ENCODE measurements at regions not wholly inside any gene's neighbourhood (a gene's known extent, or its start where the extent isn't known, plus 50 kb on each side); places are given as distances from the start of the nearest gene placed in this dataset.
"Not testable (repeated sequence)": the region's sequence is repeated elsewhere in the genome, so short reads cannot be mapped to it uniquely, and the experiment has no call there.

DNA sequence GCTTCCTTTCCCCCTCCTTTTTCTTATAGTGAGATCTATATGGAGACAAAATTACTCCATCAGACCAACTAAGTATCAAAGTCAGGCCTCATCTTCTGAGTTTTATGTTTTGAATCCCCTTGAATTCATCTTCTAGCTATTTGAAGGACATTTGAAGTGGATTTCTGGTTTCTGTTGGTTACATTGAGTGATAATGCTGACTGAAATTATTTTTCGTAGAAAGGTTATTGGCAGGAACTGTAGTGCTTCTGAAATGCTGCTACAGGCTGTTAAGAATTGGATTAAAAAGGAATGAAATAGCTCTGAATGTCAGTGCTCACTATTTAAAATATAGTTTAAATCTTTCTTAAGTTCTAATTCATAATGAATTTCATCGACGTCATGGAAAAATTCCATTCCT, 361.0 kb upstream of the TMEFF2 start:
- DNase-seq (ENCODE audit: low read depth): no peak
- H3K4me3 ChIP-seq (ENCODE audit: low read depth, low read length): no peak overlapping the region

DNA sequence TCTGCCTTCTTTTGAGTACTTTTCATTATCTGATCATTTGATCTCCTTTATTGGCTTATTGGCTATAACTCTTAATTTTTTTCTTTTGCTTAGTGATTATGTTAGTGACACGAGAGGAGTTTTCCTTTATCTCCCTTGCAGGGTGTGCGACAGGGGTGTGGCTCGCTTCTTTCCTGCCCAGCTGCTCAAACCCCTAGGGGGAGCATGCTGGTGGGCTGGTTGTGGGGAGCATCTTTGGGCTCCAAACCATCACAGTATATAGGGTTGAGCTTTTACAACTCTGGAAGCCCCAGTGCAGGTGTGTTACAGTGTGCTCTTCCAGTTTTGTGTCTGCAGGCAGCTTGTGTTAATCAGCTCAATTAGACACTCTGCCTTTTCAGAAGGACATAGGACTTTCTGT, 357.0 kb upstream of the TMEFF2 start:
- DNase-seq (ENCODE audit: low read depth): no peak
- H3K4me3 ChIP-seq (ENCODE audit: low read depth, low read length): no peak overlapping the region

DNA sequence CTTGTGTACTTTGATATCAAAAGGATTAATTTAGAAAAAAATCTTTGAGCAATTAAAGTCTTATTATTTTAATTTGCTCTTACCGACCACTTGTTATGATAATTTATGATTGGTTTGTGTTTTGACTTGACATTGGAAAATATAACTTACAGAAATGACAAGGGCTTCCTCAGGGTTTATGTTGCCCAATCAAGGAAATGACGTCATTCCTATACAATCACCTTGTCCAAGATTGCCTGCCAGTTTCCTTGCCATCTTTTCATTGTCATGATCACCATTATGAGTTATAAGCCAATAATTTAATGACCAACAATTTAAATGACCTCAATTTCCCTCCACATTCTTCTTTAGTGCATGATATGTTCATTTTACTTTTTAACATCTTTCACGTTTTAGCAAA, 351.8 kb upstream of the TMEFF2 start:
- H3K4me3 ChIP-seq (ENCODE audit: low read depth, low read length): no peak overlapping the region
- no peak for DNase-seq (ENCODE audit: low read depth)

DNA sequence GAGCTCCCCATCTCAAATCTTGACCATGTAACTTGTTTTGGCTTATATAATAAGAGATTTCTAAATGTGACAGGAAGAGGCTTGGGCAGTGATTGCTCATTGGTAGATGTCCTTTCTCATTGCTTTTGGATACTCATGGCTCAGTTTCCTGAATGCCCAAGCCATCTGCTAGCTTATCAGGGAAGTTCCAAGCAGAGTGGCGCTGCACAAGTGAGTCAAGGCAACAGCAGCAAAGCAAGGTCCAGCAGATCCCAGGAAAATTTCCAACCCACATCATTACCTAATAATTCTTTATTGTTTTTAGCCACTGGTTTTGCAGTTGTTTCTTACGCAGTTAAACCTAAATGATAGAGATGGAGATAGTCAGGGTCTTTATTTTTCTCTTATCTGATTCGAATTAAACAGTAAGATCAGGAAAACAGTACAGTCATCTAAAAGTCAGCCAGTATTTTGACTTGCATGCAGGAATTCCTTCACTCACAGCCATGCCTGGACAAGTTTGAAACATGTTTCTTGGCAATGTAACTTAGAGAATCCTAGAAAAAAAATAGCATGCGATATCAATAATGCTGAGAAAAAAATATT, 349.7 kb upstream of the TMEFF2 start:
- H3K4me3 ChIP-seq (ENCODE audit: low read depth, low read length): no peak overlapping the region

DNA sequence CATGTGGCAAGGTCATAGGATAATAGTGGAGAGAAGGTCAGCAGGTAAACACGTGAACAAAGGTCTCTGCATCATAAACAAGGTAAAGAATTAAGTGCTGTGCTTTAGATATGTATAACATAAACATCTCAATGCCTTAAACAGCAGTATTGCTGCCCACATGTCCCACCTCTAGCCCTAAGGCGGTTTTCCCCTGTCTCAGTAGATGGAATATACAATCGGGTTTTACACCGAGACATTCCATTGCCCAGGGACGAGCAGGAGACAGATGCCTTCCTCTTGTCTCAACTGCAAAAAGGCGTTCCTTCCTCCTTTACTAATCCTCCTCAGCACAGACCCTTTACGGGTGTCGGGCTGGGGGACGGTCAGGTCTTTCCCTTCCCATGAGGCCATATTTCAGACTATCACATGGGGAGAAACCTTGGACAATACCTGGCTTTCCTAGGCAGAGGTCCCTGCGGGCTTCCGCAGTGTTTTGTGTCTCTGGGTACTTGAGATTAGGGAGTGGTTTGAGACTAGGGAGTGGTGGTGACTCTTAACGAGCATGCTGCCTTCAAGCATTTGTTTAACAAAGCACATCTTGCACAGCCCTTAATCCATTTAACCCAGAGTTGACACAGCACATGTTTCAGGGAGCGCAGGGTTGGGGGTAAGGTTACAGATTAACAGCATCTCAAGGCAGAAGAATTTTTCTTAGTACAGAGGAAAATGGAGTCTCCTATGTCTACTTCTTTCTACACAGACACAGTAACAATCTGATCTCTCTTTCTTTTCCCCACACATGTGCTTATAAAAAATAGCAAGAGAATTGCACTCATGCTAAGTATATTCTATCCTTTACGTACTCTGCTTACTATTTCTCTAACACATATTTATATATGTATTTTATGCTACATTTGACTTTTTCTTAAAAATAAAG, 347.7 kb upstream of the TMEFF2 start:
- DNase-seq (ENCODE audit: low read depth): not testable (repeated sequence)

More for the DNA sequence above, 349.7 kb upstream of the TMEFF2 start:
- no peak for DNase-seq (ENCODE audit: low read depth)

DNA sequence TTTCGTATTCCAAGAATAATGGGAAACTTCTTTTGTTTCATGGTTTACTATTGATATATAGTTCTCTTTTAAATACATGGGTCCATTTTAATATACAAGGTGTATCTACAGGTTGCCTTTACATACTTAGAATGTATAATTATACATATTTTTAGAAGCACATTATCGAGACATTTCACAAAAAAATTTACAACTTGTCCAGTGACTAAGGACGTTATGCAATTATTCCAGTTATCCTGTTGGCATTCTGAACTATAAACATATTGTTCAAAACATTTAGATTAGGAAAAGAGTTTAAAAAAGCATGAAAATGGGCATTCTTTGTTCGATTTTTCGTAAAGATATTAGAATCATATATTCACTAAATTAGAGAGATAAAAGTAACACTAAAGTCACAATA, 344.6 kb upstream of the TMEFF2 start:
- DNase-seq (ENCODE audit: low read depth): no peak
- no peak overlapping the region for H3K4me3 ChIP-seq (ENCODE audit: low read depth, low read length)

More for the DNA sequence above, 347.7 kb upstream of the TMEFF2 start:
- H3K4me3 ChIP-seq (ENCODE audit: low read depth, low read length): not testable (repeated sequence)

DNA sequence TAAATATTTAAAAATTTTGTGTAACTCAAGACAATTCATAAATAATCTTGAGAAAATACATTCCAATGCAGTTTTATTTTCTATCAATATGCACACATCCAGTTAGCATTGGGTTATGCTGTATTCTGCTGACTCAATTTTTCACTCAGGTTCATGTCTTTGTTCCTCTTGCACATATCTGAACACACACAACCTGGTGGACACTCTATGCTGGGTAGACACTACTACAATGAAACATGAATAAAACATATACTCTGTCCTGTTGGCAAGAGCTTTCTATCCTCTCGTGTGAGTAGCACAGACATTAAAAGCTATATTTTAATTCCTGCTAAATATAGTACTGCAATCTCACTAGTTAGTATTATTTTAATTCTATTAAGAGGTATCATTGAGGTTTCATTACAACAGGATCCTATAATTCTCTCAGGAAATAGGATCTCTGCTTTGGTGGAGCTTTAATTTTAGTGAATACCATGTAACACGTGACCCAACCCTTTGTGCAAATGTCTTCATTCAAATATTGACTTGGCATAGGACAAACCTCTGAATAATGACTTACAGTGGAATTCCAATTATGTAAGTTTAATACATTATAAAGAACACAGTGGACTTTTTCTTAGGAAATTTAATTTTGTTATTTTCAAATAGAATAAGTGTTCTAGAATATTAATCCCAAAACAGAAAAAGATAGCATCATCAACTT, 342.3 kb upstream of the TMEFF2 start:
- no peak overlapping the region for H3K4me3 ChIP-seq (ENCODE audit: low read depth, low read length)
- no peak for DNase-seq (ENCODE audit: low read depth)

DNA sequence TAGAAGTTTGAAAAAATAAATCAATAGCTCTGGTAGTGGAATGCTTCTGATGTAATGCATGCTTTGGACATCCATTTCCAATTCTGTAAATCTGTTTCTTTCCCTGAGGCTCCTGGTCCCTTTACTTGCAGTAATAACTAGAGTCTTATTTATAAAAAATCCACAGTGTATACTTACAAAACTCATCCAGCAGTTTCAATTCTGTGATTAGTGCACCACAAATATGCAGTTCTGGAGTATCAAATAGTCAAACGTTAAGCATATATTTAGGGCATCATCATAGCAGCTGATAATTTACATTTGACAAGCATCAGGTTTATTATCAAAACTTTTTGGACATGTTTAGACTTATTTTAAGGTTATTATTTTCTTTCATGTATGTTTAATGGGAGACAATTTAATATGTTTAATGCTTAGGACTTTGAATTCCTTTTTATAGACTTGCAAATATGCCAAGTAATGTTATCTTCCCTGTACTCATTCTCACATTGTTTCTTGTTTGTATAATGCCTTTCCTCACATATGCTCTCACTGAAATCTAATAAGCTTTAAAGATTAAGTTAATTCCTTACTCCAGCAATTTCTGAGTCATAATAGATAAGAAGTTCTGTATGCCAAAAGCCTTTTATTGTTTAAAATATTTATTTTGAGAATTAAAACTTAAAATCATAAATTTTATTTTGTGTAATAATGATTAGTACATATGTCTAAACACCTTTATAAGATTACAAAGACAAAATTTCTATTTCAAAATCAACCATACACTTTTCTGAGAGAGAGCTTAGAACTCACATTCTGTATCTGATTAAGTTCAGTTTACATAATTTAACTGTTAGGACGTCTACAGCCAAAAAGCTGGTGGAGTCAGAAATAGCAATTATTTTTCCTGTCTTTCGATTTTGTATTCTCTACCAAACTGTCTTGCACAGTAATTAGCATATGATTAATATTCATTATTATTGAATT, 341.5 kb upstream of the TMEFF2 start:
- H3K4me3 ChIP-seq (ENCODE audit: low read depth, low read length): no peak overlapping the region
- no peak for DNase-seq (ENCODE audit: low read depth)

DNA sequence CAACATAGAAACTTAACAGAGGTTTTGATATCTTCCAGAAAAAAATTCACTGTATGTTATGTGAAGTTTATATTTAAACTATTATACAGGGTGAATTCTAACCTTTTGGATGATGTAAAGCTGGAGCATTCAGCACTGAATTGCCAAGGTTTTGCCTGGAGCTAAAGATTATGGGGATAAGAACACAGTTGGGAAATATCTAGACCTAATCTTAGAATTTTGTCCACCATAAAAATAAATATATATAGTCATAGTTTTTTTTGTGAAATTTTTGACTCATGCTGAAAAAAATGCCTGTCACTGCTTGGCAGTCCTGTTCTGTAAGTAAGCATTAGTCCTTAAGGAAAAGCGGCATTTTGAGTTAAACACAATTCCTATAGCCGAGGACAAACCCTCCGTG, 339.3 kb upstream of the TMEFF2 start:
- no peak for DNase-seq (ENCODE audit: low read depth)
- no peak overlapping the region for H3K4me3 ChIP-seq (ENCODE audit: low read depth, low read length)

DNA sequence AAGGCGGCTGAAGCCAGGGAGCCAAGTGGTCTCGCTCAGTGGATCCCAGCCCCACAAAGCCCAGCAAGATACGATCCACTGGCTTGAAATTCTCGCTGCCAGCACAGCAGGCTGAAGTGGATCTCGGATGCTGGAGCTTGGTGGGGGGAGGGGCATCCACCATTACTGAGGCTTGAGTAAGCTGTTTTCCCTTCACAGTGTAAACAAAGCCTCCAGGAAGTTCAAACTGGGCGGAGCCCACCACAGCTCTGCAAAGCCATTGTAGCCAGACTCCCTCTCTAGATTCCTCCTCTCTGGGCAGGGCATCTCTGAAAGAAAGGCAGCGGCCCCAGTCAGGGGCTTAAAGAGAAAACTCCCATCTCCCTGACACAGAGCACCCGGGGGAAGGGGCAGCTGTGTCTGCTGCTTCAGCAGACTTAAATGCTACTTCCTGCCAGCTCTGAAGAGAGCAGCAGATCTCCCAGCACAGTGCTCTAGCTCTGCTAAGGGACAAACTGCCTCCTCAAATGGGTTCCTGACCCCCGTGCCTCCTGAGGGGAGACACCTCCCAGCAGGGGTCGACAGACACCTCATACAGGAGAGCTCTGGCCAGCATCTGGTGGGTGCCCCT, 330.0 kb upstream of the TMEFF2 start:
- H3K4me3 ChIP-seq (ENCODE audit: low read depth, low read length); DNase-seq (ENCODE audit: low read depth): not testable (repeated sequence)

DNA sequence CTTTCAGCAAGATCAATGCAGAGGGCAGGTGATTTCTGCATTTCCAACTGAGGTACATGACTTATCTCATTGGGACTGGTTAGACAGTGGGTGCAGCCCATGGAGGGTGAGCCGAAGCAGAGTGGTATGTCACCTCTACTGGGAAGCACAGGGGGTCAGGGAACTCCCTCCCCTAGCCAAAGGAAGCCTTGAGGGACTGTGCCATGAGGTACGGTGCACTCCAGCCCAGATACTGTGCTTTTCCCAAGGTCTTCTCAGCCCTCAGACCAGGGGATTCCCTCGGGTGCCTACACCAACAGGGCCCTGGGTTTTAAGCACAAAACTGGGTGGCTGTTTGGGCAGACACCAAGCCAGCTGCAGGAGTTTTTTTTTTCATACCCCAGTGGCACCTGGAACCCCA, 329.5 kb upstream of the TMEFF2 start:
- not testable (repeated sequence) for H3K4me3 ChIP-seq (ENCODE audit: low read depth, low read length); DNase-seq (ENCODE audit: low read depth)

DNA sequence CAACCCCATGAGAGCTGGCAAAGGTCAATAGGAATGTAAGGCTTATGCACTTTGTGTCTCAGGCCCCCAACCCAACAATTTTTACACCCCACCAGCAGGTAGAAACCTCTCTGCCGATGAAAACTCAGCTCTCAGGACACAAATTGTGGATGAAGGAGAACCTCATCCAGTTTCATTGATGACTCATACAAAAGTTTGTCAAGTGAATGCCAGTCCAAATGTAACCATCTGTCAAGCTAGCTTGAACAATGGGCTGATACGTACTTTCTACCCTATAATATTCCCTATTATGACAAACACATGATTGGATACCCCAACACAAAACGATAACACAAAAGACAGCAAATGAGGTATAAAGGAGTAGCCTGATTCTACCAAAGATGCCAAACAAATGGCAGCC, 321.2 kb upstream of the TMEFF2 start:
- H3K4me3 ChIP-seq (ENCODE audit: low read depth, low read length): no peak overlapping the region
- DNase-seq (ENCODE audit: low read depth): no peak

DNA sequence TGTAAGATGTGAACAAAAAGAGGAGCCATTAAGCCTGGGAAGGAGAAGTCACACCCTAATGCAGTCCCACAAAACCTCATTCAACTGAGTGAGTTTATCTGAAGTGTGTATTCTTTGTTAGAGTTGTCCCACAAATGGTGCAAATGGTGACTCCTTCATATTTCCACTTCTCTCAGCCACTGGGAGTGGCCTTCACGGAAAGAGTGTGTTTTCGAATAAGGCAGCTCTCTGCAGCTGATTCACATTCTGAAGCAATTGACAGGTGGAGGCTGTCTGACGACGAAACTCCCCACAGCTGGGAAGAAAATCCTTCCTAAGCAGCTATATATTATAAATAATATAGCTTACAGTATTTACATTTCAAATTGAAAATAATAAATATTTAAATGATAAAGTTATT, 318.8 kb upstream of the TMEFF2 start:
- H3K4me3 ChIP-seq (ENCODE audit: low read depth, low read length): no peak overlapping the region
- DNase-seq (ENCODE audit: low read depth): no peak

DNA sequence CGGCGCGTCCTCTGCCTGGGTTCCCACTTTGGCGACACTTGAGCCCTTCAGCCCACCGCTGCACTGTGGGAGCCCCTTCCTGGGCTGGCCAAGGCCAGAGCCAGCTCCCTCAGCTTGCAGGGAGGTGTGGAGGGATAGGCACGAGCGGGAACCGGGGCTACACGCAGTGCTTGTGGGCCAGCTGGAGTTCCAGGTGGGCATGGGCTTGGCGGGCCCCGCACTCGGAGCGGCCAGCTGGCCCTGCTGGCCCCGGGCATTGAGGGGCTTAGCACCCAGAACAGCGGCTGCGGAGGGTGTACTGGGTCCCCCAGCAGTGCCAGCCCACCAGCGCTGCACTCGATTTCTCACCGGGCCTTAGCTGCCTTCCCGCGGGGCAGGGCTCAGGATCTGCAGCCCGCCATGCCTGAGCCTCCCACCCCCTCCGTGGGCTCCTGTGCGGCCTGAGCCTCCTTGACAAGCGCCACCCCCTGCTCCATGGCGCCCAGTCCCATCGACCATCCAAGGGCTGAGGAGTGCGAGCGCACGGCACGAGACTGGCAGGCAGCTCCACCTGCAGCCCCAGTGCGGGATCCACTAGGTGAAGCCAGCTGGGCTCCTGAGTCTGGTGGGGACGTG, 313.2 kb upstream of the TMEFF2 start:
- H3K4me3 ChIP-seq (ENCODE audit: low read depth, low read length); DNase-seq (ENCODE audit: low read depth): not testable (repeated sequence)

DNA sequence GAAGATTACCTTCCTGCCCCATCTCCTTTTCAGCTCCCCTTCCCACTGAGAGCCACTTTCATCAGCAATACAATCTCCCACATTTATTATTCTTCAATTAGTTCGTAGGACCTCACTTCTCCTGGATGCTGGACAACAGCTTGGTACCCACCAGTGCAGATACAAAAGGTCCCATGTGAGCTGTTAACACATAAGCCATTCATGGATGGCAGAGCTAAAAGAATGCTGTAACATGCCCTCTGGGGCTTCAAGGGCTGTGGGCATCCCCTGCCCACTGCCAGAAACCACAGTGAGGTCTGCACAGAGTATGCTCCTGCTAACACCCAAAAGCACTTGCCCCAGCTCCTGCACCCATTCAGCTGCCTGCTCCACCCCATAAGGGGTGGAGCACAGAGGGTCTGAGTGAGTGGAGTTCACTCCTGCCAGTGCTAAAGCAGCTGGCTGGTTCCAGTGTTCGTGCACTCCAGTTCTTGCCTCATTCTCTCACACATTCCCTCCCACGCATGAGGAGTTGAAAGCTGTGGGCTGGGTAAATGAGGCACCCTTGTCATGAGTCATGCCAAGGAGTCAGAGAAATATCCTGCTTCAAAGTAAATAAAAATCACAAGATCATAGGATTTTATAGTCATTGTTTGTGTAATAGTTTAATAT, 305.9 kb upstream of the TMEFF2 start:
- peak; percentile 90 for DNase-seq (ENCODE audit: low read depth)
- no peak overlapping the region for H3K4me3 ChIP-seq (ENCODE audit: low read depth, low read length)

DNA sequence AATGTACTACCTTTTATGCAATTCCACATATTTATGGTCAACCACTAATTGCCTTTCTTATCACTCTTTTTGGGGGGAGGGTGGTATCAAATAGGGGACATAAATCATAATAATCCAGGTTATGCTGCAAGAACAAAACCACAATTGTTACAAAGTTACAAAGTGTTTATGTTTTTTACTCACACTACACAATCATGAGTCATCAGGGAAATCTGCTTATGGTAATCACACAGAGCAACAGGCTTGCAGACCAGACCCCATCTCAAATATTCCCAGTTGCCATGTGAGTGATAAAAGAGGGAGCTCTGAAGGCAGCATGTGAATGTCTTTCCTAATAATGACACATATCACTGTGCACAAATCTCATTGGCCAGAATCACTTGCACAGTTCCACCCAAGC, 304.7 kb upstream of the TMEFF2 start:
- H3K4me3 ChIP-seq (ENCODE audit: low read depth, low read length): no peak overlapping the region
- DNase-seq (ENCODE audit: low read depth): peak; percentile 40

DNA sequence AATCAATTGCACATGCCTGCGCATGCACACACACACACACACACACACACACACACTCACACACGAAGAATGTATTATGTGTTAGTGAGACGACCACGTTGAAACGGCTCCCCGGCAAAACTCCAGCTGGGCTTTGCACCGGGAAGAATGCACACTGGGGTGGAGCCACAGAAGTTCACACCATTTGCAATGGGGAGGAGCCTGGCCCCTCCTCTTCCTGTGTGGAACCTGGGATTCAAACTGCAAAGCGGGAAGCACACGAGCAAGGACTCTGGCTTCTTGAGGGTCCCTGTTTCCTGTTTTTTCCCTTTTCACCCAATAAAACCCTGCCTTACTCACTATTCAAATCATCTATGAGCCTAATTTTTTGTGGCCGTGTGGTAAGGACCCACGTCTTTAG, 304.0 kb upstream of the TMEFF2 start:
- no peak for DNase-seq (ENCODE audit: low read depth)
- H3K4me3 ChIP-seq (ENCODE audit: low read depth, low read length): no peak overlapping the region

DNA sequence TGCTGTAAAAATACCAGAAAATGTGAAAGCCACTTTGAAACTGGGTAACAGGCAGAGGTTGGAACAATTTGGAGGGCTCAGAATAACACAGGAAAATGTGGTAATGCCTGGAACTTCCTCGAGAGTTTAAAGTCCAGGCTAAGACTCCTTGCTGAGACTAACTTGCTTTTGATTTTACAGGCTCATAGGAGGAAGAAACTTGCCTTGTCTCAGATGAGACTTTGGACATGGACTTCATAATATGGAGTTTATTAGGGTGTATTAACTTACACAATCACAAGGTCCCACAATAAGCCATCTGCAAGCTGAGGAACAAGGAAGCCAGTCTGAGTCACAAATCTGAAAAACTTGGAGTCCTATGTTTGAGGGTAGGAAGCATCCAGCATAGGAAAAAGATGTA, 293.4 kb upstream of the TMEFF2 start:
- not testable (repeated sequence) for H3K4me3 ChIP-seq (ENCODE audit: low read depth, low read length); DNase-seq (ENCODE audit: low read depth)

All from skeletal muscle cell (primary cell).